ENCODE measurements at regions not wholly inside any gene's neighbourhood (a gene's known extent, or its start where the extent isn't known, plus 50 kb on each side); places are given as distances from the start of the nearest gene placed in this dataset.

- DNase-seq = no peak
Measured at GRCh38 chr5:145345511-145346287, 489.4 kb downstream of the PRELID2 start.

- no peak for DNase-seq
Measured at GRCh38 chr5:145341842-145342241, 493.3 kb downstream of the PRELID2 start.

GRCh38 chr5:145340099-145340498, 495.0 kb downstream of the PRELID2 start:
- DNase-seq = no peak

GRCh38 chr5:145324767-145325479, 510.2 kb downstream of the PRELID2 start:
- DNase-seq = no peak

GRCh38 chr5:145324101-145324500, 511.0 kb downstream of the PRELID2 start:
- DNase-seq = no peak

GRCh38 chr5:145316282-145316681, 518.9 kb downstream of the PRELID2 start:
- no peak for DNase-seq

GRCh38 chr5:145307866-145308382, 527.2 kb downstream of the PRELID2 start:
- no peak for DNase-seq

- DNase-seq = no peak
Measured at GRCh38 chr5:145295236-145295835, 539.8 kb downstream of the PRELID2 start.

- DNase-seq = no peak
Measured at GRCh38 chr5:145294331-145294730, 540.8 kb downstream of the PRELID2 start.

- DNase-seq = no peak
Measured at GRCh38 chr5:145293716-145294115, 541.4 kb downstream of the PRELID2 start.

- no peak for DNase-seq
Measured at GRCh38 chr5:145292278-145292677, 542.9 kb downstream of the PRELID2 start.

- no peak for DNase-seq
Measured at GRCh38 chr5:145283141-145283810, 551.9 kb downstream of the PRELID2 start.

- no peak for DNase-seq
Measured at GRCh38 chr5:145280806-145281205, 554.3 kb downstream of the PRELID2 start.

- no peak for DNase-seq
Measured at GRCh38 chr5:145280214-145280613, 554.9 kb downstream of the PRELID2 start.

GRCh38 chr5:145260670-145261069, 574.5 kb downstream of the PRELID2 start:
- DNase-seq = no peak

GRCh38 chr5:145247745-145248040, 587.4 kb downstream of the PRELID2 start:
- no peak for DNase-seq

- DNase-seq = no peak
Measured at GRCh38 chr5:145246961-145247744, 588.0 kb downstream of the PRELID2 start.

- DNase-seq = no peak
Measured at GRCh38 chr5:145246379-145246778, 588.8 kb downstream of the PRELID2 start.

GRCh38 chr5:145245354-145245753, 589.8 kb downstream of the PRELID2 start:
- no peak for DNase-seq

GRCh38 chr5:145244788-145245187, 590.4 kb downstream of the PRELID2 start:
- no peak for DNase-seq

- no peak for DNase-seq
Measured at GRCh38 chr5:145244251-145244650, 590.9 kb downstream of the PRELID2 start.

GRCh38 chr5:145243016-145243415, 592.1 kb downstream of the PRELID2 start:
- DNase-seq = no peak

GRCh38 chr5:145242551-145242950, 592.6 kb downstream of the PRELID2 start:
- no peak for DNase-seq
